ENCODE measurements at regions not wholly inside any gene's neighbourhood (a gene's known extent, or its start where the extent isn't known, plus 50 kb on each side); places are given as distances from the start of the nearest gene placed in this dataset.

DNA sequence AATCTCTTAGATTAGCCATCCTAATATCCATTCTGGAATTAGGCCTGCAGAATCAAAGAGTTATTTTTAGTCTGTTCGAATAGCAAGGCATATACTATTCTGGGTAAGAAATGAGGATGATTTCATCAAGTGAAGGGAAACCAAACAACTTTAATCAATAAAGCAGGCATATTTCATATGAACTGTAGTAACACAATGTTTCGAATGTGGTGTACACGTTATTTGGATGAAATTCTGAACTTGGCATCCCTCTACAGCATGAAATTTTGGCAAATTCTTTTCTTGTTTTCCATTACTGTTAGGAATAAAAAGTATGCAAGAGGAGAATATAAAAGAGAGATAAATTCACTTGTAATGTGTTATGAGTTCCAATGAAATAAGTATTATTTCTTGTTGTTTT, 1233.3 kb upstream of the SEL1L start:
- POLR2A ChIA-PET, result no interaction called here

DNA sequence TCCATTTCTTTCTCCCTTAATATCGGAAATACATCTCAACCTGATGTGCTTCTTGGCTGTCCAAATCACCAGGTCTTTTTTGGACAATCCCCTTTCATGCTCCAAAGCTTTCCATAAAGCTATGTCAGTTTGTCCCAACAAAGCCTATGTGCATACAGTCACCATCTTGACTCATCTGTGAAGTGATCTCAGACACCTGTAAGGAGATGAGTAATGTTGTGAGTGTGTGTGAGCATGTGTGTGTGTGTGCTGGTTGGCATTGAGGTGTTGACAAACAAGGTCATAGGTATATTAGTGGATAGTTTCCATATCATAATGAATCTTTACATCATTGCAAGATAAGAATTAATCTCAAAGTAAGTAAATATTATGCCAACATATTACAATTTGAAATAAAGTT, 1243.3 kb upstream of the SEL1L start:
- no peak for DNase-seq (ENCODE audit: extremely low spot score)
- POLR2A ChIA-PET, result no interaction called here
- TF ChIP-seq NFRKB (IDR thresholded peaks at IDR 0.05), result no peak
- TF ChIP-seq, protein P1, sequence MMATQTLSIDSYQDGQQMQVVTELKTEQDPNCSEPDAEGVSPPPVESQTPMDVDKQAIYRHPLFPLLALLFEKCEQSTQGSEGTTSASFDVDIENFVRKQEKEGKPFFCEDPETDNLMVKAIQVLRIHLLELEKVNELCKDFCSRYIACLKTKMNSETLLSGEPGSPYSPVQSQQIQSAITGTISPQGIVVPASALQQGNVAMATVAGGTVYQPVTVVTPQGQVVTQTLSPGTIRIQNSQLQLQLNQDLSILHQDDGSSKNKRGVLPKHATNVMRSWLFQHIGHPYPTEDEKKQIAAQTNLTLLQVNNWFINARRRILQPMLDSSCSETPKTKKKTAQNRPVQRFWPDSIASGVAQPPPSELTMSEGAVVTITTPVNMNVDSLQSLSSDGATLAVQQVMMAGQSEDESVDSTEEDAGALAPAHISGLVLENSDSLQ (IDR thresholded peaks at IDR 0.05), result no peak
- no peak for TF ChIP-seq HDGF (IDR thresholded peaks at IDR 0.05; ENCODE audit: borderline replicate concordance)
- TF ChIP-seq FOXM1 (IDR thresholded peaks at IDR 0.05; ENCODE audit: borderline replicate concordance), result no peak
- no peak for TF ChIP-seq ZNF384 (IDR thresholded peaks at IDR 0.05)
- no peak for TF ChIP-seq ARNT (IDR thresholded peaks at IDR 0.05)
- no peak for TF ChIP-seq ELF4 (IDR thresholded peaks at IDR 0.05)
- no peak for TF ChIP-seq CTBP1 (IDR thresholded peaks at IDR 0.05; ENCODE audit: borderline replicate concordance)
- TF ChIP-seq FOXK2 (IDR thresholded peaks at IDR 0.05), result no peak
- no peak for TF ChIP-seq SP1 (IDR thresholded peaks at IDR 0.05)
- TF ChIP-seq TARDBP (IDR thresholded peaks at IDR 0.05), result no peak
- no peak for TF ChIP-seq FOXA1 (IDR thresholded peaks at IDR 0.05)
- no peak for TF ChIP-seq LEF1 (IDR thresholded peaks at IDR 0.05; ENCODE audit: borderline replicate concordance)
- CTCF ChIA-PET, result no interaction called here

More for the DNA sequence above, 1233.3 kb upstream of the SEL1L start:
- no peak for DNase-seq (ENCODE audit: extremely low spot score)
- TF ChIP-seq TARDBP (IDR thresholded peaks at IDR 0.05) (no peak), FOXM1 (IDR thresholded peaks at IDR 0.05; ENCODE audit: borderline replicate concordance) (no peak), SUZ12 (IDR thresholded peaks at IDR 0.05) (no peak), NFRKB (IDR thresholded peaks at IDR 0.05) (no peak)
- TF ChIP-seq, protein P1 (IDR thresholded peaks at IDR 0.05), result no peak
- CTCF ChIA-PET, result no interaction called here

- ChIA-PET POLR2A (no interaction called here), CTCF (no interaction called here)
- no peak for DNase-seq (ENCODE audit: extremely low spot score)
- TF ChIP-seq ARNT (IDR thresholded peaks at IDR 0.05) (no peak), HDGF (IDR thresholded peaks at IDR 0.05; ENCODE audit: borderline replicate concordance) (no peak), NFRKB (IDR thresholded peaks at IDR 0.05) (no peak), TARDBP (IDR thresholded peaks at IDR 0.05) (no peak), FOXA1 (IDR thresholded peaks at IDR 0.05) (no peak), LEF1 (IDR thresholded peaks at IDR 0.05; ENCODE audit: borderline replicate concordance) (no peak), ZNF384 (IDR thresholded peaks at IDR 0.05) (no peak), BHLHE40 (IDR thresholded peaks at IDR 0.05; ENCODE audit: borderline replicate concordance) (no peak)
- TF ChIP-seq, protein P1 (IDR thresholded peaks at IDR 0.05), result no peak
Observed at GRCh38 chr14:82778008-82778590, 1244.4 kb upstream of the SEL1L start.

DNA sequence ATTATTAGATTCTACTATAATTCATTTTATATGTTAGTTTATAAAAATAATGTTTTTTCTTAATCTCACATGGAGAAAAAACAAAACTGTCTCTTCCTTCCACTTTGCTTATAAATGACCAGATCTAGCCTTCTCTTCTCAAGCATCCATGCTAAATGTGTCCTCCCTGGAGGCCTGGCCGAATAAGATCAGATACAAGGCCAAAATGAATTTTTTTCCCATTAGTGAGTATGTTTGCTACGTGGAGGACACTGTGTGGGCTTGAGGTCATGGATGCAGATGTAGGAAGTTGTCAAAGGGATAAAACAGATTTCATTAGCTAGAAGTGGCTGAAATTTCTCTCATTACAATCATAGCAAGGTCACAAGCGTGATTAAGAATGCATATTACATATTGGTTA, 1244.9 kb upstream of the SEL1L start:
- POLR2A ChIA-PET, result no interaction called here
- no peak for DNase-seq (ENCODE audit: extremely low spot score)
- TF ChIP-seq ARNT (IDR thresholded peaks at IDR 0.05), result no peak
- no peak for TF ChIP-seq TARDBP (IDR thresholded peaks at IDR 0.05)
- TF ChIP-seq FOXM1 (IDR thresholded peaks at IDR 0.05; ENCODE audit: borderline replicate concordance), result no peak
- TF ChIP-seq SP1 (IDR thresholded peaks at IDR 0.05), result no peak
- no peak for TF ChIP-seq BHLHE40 (IDR thresholded peaks at IDR 0.05; ENCODE audit: borderline replicate concordance)
- no peak for TF ChIP-seq LEF1 (IDR thresholded peaks at IDR 0.05; ENCODE audit: borderline replicate concordance)
- TF ChIP-seq, protein P1 (IDR thresholded peaks at IDR 0.05), result no peak
- TF ChIP-seq SUZ12 (IDR thresholded peaks at IDR 0.05), result no peak
- CTCF ChIA-PET, result no interaction called here

GRCh38 chr14:82779301-82779700, 1245.6 kb upstream of the SEL1L start:
- no peak for TF ChIP-seq BHLHE40 (IDR thresholded peaks at IDR 0.05; ENCODE audit: borderline replicate concordance)
- no peak for DNase-seq (ENCODE audit: extremely low spot score)
- ChIA-PET POLR2A (no interaction called here), CTCF (no interaction called here)

- TF ChIP-seq L3MBTL2 (conservative IDR thresholded peaks at IDR 0.05), result no peak
- TF ChIP-seq ELF4 (IDR thresholded peaks at IDR 0.05), result no peak
- no peak for TF ChIP-seq NFRKB (IDR thresholded peaks at IDR 0.05)
- TF ChIP-seq SUZ12 (IDR thresholded peaks at IDR 0.05), result no peak
- TF ChIP-seq TARDBP (IDR thresholded peaks at IDR 0.05), result no peak
- TF ChIP-seq, protein P1 (IDR thresholded peaks at IDR 0.05), result no peak
- TF ChIP-seq CTBP1 (IDR thresholded peaks at IDR 0.05; ENCODE audit: borderline replicate concordance), result no peak
- no peak for TF ChIP-seq FOXM1 (IDR thresholded peaks at IDR 0.05; ENCODE audit: borderline replicate concordance)
- no peak for TF ChIP-seq FOXA1 (IDR thresholded peaks at IDR 0.05)
- no peak for TF ChIP-seq LEF1 (IDR thresholded peaks at IDR 0.05; ENCODE audit: borderline replicate concordance)
- no peak for TF ChIP-seq SP1 (IDR thresholded peaks at IDR 0.05)
- no peak for TF ChIP-seq FOXK2 (IDR thresholded peaks at IDR 0.05)
- no peak for TF ChIP-seq HDGF (IDR thresholded peaks at IDR 0.05; ENCODE audit: borderline replicate concordance)
- TF ChIP-seq BHLHE40 (IDR thresholded peaks at IDR 0.05; ENCODE audit: borderline replicate concordance), result no peak
- TF ChIP-seq ARNT (IDR thresholded peaks at IDR 0.05), result no peak
- TF ChIP-seq ZNF384 (IDR thresholded peaks at IDR 0.05), result no peak
- ChIA-PET POLR2A (no interaction called here), CTCF (no interaction called here)
- no peak for DNase-seq (ENCODE audit: extremely low spot score)
Observed at GRCh38 chr14:82785756-82786482, 1252.3 kb upstream of the SEL1L start.
